Epithelial cell of proximal tubule (primary cell): ENCODE measurements at regions not wholly inside any gene's neighbourhood (a gene's known extent, or its start where the extent isn't known, plus 50 kb on each side); places are given as distances from the start of the nearest gene placed in this dataset.

Experiments
- DNase-seq: peaks from one replicate; pipeline ENCODE4 v3.0.0-alpha.2; 2011; ENCODE audit warnings: low read depth
- H3K4me3 ChIP-seq: 2 replicates; pipeline ENCODE4 v1.5.1; 2011; ENCODE audit warnings: low read depth, mild to moderate bottlenecking, low read length
- TF ChIP-seq, protein P1 (sequence below): conservative IDR thresholded peaks from 2 replicates; pipeline ENCODE4 v1.5.1; 2012; ENCODE audit warnings: low read depth, mild to moderate bottlenecking, low read length

- TF ChIP-seq, protein P1, sequence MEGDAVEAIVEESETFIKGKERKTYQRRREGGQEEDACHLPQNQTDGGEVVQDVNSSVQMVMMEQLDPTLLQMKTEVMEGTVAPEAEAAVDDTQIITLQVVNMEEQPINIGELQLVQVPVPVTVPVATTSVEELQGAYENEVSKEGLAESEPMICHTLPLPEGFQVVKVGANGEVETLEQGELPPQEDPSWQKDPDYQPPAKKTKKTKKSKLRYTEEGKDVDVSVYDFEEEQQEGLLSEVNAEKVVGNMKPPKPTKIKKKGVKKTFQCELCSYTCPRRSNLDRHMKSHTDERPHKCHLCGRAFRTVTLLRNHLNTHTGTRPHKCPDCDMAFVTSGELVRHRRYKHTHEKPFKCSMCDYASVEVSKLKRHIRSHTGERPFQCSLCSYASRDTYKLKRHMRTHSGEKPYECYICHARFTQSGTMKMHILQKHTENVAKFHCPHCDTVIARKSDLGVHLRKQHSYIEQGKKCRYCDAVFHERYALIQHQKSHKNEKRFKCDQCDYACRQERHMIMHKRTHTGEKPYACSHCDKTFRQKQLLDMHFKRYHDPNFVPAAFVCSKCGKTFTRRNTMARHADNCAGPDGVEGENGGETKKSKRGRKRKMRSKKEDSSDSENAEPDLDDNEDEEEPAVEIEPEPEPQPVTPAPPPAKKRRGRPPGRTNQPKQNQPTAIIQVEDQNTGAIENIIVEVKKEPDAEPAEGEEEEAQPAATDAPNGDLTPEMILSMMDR, result no peak
- DNase-seq, result no peak
- no peak overlapping the region for H3K4me3 ChIP-seq
Measured at GRCh38 chr2:126534478-126534877, 121.5 kb upstream of the GYPC start.

- TF ChIP-seq, protein P1, result no peak
- no peak for DNase-seq
- no peak overlapping the region for H3K4me3 ChIP-seq
Measured at GRCh38 chr2:126535408-126535807, 120.5 kb upstream of the GYPC start.

- TF ChIP-seq, protein P1, result no peak
- DNase-seq, result no peak
Measured at GRCh38 chr2:126536605-126537200, 119.3 kb upstream of the GYPC start.

DNA sequence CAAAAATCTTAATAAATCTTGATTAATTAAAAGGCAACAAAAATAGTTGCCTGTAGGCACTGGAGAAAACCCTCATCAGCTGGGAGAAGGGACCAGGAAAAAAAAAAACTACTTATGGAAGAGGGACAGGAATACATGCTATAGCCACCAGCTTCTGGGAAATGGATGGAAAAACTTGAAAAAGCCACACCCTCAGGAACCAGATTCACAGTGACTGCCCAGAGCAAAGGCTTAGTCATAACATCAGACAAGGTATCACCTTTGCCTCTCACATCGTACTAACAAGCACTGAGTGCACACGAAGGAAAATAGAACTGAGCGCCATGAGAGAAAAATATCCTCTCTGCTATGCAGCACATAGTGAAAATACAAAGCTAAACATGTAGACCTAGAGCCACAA lies 116.9 kb upstream of the GYPC start:
- TF ChIP-seq, protein P1, result no peak
- H3K4me3 ChIP-seq, result no peak overlapping the region
- DNase-seq, result no peak

More at GRCh38 chr2:126536605-126537200, 119.3 kb upstream of the GYPC start:
- H3K4me3 ChIP-seq, result no peak overlapping the region

- no peak overlapping the region for H3K4me3 ChIP-seq
- TF ChIP-seq, protein P1, result no peak
- no peak for DNase-seq
Measured at GRCh38 chr2:126542247-126542646, 113.7 kb upstream of the GYPC start.

DNA sequence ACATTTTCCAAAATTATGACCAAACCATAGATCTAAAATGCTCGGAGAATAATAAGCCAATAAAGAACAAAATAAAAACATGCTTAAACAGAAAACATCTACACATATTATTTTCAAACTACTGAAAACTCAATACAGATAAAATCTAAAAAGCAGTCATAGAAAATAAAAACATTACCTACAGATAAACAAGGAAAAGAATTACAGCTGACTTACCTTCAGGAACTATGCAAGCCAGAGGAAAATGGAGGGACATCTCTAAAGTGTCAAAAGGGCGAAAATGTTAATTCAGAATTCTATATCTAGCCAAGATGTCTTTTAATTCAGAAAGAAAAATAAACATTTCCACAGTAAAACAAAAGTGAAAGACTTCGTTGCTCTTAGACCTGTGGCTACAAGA lies 112.9 kb upstream of the GYPC start:
- no peak overlapping the region for H3K4me3 ChIP-seq
- no peak for DNase-seq
- TF ChIP-seq, protein P1, result no peak

- H3K4me3 ChIP-seq, result no peak overlapping the region
- TF ChIP-seq, protein P1, result no peak
- no peak for DNase-seq
Measured at GRCh38 chr2:126558029-126558428, 97.9 kb upstream of the GYPC start.
